Progenitor cell of endocrine pancreas (in vitro differentiated cells): ENCODE measurements at regions not wholly inside any gene's neighbourhood (a gene's known extent, or its start where the extent isn't known, plus 50 kb on each side); places are given as distances from the start of the nearest gene placed in this dataset.

ENCODE experiments used
- DNase-seq: peaks from one replicate; pipeline ENCODE4 v3.0.0; 2021; ENCODE audit warnings: low spot score; ENCODE audit not compliant: unreplicated experiment
- H3K27ac Mint-ChIP-seq: 2 replicates; pipeline ENCODE4 v1.8.0; 2021; ENCODE audit warnings: mild to moderate bottlenecking, moderate library complexity, mixed read lengths
- H3K27me3 Mint-ChIP-seq: 2 replicates; pipeline ENCODE4 v1.8.0; 2021; ENCODE audit warnings: mixed read lengths
- H3K36me3 Mint-ChIP-seq: 2 replicates; pipeline ENCODE4 v1.8.0; 2022; ENCODE audit warnings: mixed read lengths; ENCODE audit not compliant: insufficient read depth
- H3K4me1 Mint-ChIP-seq: 2 replicates; pipeline ENCODE4 v1.8.0; 2021; ENCODE audit warnings: low read depth, mixed read lengths
- H3K4me3 Mint-ChIP-seq: 2 replicates; pipeline ENCODE4 v1.8.0; 2021; ENCODE audit warnings: low read depth, mild to moderate bottlenecking, moderate library complexity, mixed read lengths
- H3K9me3 Mint-ChIP-seq: 2 replicates; pipeline ENCODE4 v1.8.0; 2021; ENCODE audit warnings: low read depth, mixed read lengths
- TF ChIP-seq, protein P1 (sequence below): fragments of 200-600 bp; sonication (generic); IDR thresholded peaks from one replicate; pipeline ENCODE4 v1.5.0; 2021; ENCODE audit warnings: antibody characterized with exemption, mild to moderate bottlenecking; ENCODE audit not compliant: unreplicated experiment

DNA sequence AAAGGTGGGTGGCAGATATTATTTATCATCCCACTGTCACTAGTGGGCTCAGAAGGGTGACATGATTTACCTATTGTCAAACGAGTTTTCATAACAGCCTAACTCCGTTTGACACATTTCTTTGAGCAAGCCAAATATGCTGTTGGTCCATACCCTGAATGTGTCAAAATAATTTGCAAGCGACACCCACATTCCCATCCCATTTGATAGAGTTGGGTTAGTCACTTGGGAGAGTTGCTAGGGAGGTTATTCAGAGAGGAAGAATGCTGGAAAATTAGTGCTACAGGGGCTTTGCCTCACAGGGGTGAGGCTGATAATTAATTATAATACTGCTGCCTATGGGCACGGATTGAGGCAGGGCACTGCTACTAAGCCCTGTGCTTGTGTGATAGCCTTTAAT lies 98.5 kb upstream of the FHIT start:
- no peaks in the 10 kb centered on the region for H3K27me3 Mint-ChIP-seq
- TF ChIP-seq, protein P1, sequence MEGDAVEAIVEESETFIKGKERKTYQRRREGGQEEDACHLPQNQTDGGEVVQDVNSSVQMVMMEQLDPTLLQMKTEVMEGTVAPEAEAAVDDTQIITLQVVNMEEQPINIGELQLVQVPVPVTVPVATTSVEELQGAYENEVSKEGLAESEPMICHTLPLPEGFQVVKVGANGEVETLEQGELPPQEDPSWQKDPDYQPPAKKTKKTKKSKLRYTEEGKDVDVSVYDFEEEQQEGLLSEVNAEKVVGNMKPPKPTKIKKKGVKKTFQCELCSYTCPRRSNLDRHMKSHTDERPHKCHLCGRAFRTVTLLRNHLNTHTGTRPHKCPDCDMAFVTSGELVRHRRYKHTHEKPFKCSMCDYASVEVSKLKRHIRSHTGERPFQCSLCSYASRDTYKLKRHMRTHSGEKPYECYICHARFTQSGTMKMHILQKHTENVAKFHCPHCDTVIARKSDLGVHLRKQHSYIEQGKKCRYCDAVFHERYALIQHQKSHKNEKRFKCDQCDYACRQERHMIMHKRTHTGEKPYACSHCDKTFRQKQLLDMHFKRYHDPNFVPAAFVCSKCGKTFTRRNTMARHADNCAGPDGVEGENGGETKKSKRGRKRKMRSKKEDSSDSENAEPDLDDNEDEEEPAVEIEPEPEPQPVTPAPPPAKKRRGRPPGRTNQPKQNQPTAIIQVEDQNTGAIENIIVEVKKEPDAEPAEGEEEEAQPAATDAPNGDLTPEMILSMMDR: no peak
- no peak for DNase-seq
- H3K4me3 Mint-ChIP-seq: no peak overlapping the region
- peaks cover 3% of the 10 kb centered on the region for H3K9me3 Mint-ChIP-seq
- peaks cover 5% of the 10 kb centered on the region for H3K4me1 Mint-ChIP-seq
- H3K27ac Mint-ChIP-seq: no peak overlapping the region
- no peaks in the 10 kb centered on the region for H3K36me3 Mint-ChIP-seq

GRCh38 chr3:61350782-61351309 lies 99.6 kb upstream of the FHIT start:
- H3K9me3 Mint-ChIP-seq: peaks cover 4% of the 10 kb centered on the region
- H3K27ac Mint-ChIP-seq: no peak overlapping the region
- H3K4me3 Mint-ChIP-seq: no peak overlapping the region
- no peak for DNase-seq
- no peaks in the 10 kb centered on the region for H3K27me3 Mint-ChIP-seq
- TF ChIP-seq, protein P1: no peak
- peaks cover 5% of the 10 kb centered on the region for H3K4me1 Mint-ChIP-seq
- no peaks in the 10 kb centered on the region for H3K36me3 Mint-ChIP-seq

- no peak for DNase-seq
- peaks cover 4% of the 10 kb centered on the region for H3K9me3 Mint-ChIP-seq
- H3K36me3 Mint-ChIP-seq: no peaks in the 10 kb centered on the region
- TF ChIP-seq, protein P1: no peak
- peaks cover 8% of the 10 kb centered on the region for H3K4me1 Mint-ChIP-seq
- H3K4me3 Mint-ChIP-seq: no peak overlapping the region
- no peaks in the 10 kb centered on the region for H3K27me3 Mint-ChIP-seq
- no peak overlapping the region for H3K27ac Mint-ChIP-seq
Observed at GRCh38 chr3:61352306-61352705, 101.1 kb upstream of the FHIT start.

- H3K27me3 Mint-ChIP-seq: no peaks in the 10 kb centered on the region
- H3K36me3 Mint-ChIP-seq: no peaks in the 10 kb centered on the region
- peaks cover 4% of the 10 kb centered on the region for H3K9me3 Mint-ChIP-seq
- peaks cover 8% of the 10 kb centered on the region for H3K4me1 Mint-ChIP-seq
- no peak overlapping the region for H3K27ac Mint-ChIP-seq
- no peak overlapping the region for H3K4me3 Mint-ChIP-seq
- DNase-seq: no peak
- TF ChIP-seq, protein P1: no peak
Observed at GRCh38 chr3:61353382-61353781, 102.1 kb upstream of the FHIT start.

- DNase-seq: no peak
- Mint-ChIP-seq H3K9me3 (peaks cover 4% of the 10 kb centered on the region), H3K4me3 (no peak overlapping the region)
Observed at GRCh38 chr3:61354604-61355003, 103.4 kb upstream of the FHIT start.

More at GRCh38 chr3:61354604-61355003, 103.4 kb upstream of the FHIT start:
- no peaks in the 10 kb centered on the region for H3K27me3 Mint-ChIP-seq
- H3K27ac Mint-ChIP-seq: no peak overlapping the region
- TF ChIP-seq, protein P1: no peak
- H3K4me1 Mint-ChIP-seq: peaks cover 3% of the 10 kb centered on the region
- no peaks in the 10 kb centered on the region for H3K36me3 Mint-ChIP-seq
